HG03066 (cell line): ENCODE measurements at regions not wholly inside any gene's neighbourhood (a gene's known extent, or its start where the extent isn't known, plus 50 kb on each side); places are given as distances from the start of the nearest gene placed in this dataset.
"Not testable (repeated sequence)": the region's sequence is repeated elsewhere in the genome, so short reads cannot be mapped to it uniquely, and the experiment has no call there.

Source experiments
- ATAC-seq: cut with Tn5 transposase; IDR thresholded peaks from one replicate; pipeline ENCODE4 v1.9.1; 2021; ENCODE audit warnings: low read depth; ENCODE audit not compliant: unreplicated experiment

GRCh38 chr9:29176231-29176630, 1603.0 kb upstream of the C9orf72 start:
- ATAC-seq: no peak

GRCh38 chr9:29176786-29177185, 1603.5 kb upstream of the C9orf72 start:
- no peak for ATAC-seq

- ATAC-seq: no peak
Measured at GRCh38 chr9:29183971-29184370, 1610.7 kb upstream of the C9orf72 start.

GRCh38 chr9:29188771-29189170, 1615.5 kb upstream of the C9orf72 start:
- not testable (repeated sequence) for ATAC-seq

GRCh38 chr9:29189221-29189620, 1615.9 kb upstream of the C9orf72 start:
- ATAC-seq: not testable (repeated sequence)

- no peak for ATAC-seq
Measured at GRCh38 chr9:29198861-29199260, 1625.6 kb upstream of the C9orf72 start.

- no peak for ATAC-seq
Measured at GRCh38 chr9:29199975-29200374, 1626.7 kb upstream of the C9orf72 start.

GRCh38 chr9:29200650-29201049, 1627.4 kb upstream of the C9orf72 start:
- no peak for ATAC-seq

- no peak for ATAC-seq
Measured at GRCh38 chr9:29203244-29203930, 1630.1 kb upstream of the C9orf72 start.

- ATAC-seq: no peak
Measured at GRCh38 chr9:29208670-29209069, 1635.4 kb upstream of the C9orf72 start.

GRCh38 chr9:29209748-29210291, 1636.5 kb upstream of the C9orf72 start:
- ATAC-seq: no peak

GRCh38 chr9:29211003-29211579, 1637.8 kb upstream of the C9orf72 start:
- ATAC-seq: no peak

GRCh38 chr9:29211580-29212396, 1638.5 kb upstream of the C9orf72 start:
- peak; percentile 82 for ATAC-seq

GRCh38 chr9:29212397-29213387, 1639.4 kb upstream of the C9orf72 start:
- no peak for ATAC-seq

- no peak for ATAC-seq
Measured at GRCh38 chr9:29213417-29214153, 1640.3 kb upstream of the C9orf72 start, which contains the start of gene LINGO2. LINGO2 (minus strand) TSS chr9:29213601.

GRCh38 chr9:29214154-29214689, 1640.9 kb upstream of the C9orf72 start:
- no peak for ATAC-seq

- no peak for ATAC-seq
Measured at GRCh38 chr9:29214690-29215253, 1641.5 kb upstream of the C9orf72 start.

- ATAC-seq: no peak
Measured at GRCh38 chr9:29217966-29218365, 1644.7 kb upstream of the C9orf72 start.
